OCI-LY1 (cell line): ENCODE measurements at regions not wholly inside any gene's neighbourhood (a gene's known extent, or its start where the extent isn't known, plus 50 kb on each side); places are given as distances from the start of the nearest gene placed in this dataset.

Experiments used
- H2AFZ ChIP-seq: fragments of 200-600 bp; sonication (generic), shearing (Covaris generic); 2 replicates; pipeline ENCODE4 v1.6.0; 2014; ENCODE audit warnings: antibody characterized with exemption, mild to moderate bottlenecking, low read length
- H3F3A ChIP-seq: fragments of 200-600 bp; sonication (generic), shearing (Covaris generic); 2 replicates; pipeline ENCODE4 v1.6.0; 2014; ENCODE audit warnings: mild to moderate bottlenecking, antibody characterized with exemption, low read length, moderate library complexity; ENCODE audit not compliant: insufficient read depth
- H3K27ac ChIP-seq: fragments of 200-600 bp; sonication (generic); 2 replicates; pipeline ENCODE4 v1.5.1; 2014; ENCODE audit warnings: low read length, mixed run types, mild to moderate bottlenecking, low read depth; ENCODE audit not compliant: poor library complexity, severe bottlenecking
- H3K27me3 ChIP-seq: fragments of 200-600 bp; sonication (generic); 2 replicates; pipeline ENCODE4 v1.6.0; 2014; ENCODE audit warnings: antibody characterized with exemption, mild to moderate bottlenecking, low read length, moderate library complexity; ENCODE audit not compliant: insufficient read depth
- H3K36me3 ChIP-seq: fragments of 200-600 bp; sonication (generic); 2 replicates; pipeline ENCODE4 v1.6.1; 2014; ENCODE audit warnings: mild to moderate bottlenecking, antibody characterized with exemption, low read length, moderate library complexity, mixed read lengths; ENCODE audit not compliant: insufficient read depth
- H3K4me1 ChIP-seq: fragments of 200-600 bp; sonication (generic); 2 replicates; pipeline ENCODE4 v1.5.1; 2014; ENCODE audit warnings: mild to moderate bottlenecking, low read length, moderate library complexity; ENCODE audit not compliant: insufficient read depth, severe bottlenecking
- H3K4me2 ChIP-seq: fragments of 200-600 bp; sonication (generic), shearing (Covaris generic); 2 replicates; pipeline ENCODE4 v1.6.1; 2014; ENCODE audit warnings: low read length
- H3K4me3 ChIP-seq: fragments of 200-600 bp; sonication (generic); 2 replicates; pipeline ENCODE4 v1.5.1; 2014; ENCODE audit warnings: low read length, low read depth, mild to moderate bottlenecking, mixed read lengths; ENCODE audit not compliant: poor library complexity, severe bottlenecking
- H3K79me2 ChIP-seq: fragments of 200-600 bp; shearing (Covaris generic); 2 replicates; pipeline ENCODE4 v1.6.1; 2016; ENCODE audit warnings: mixed run types, low read length, mixed read lengths; ENCODE audit not compliant: insufficient read depth
- H3K9ac ChIP-seq: fragments of 200-600 bp; sonication (generic), shearing (Covaris generic); 2 replicates; pipeline ENCODE4 v1.6.1; 2014; ENCODE audit warnings: mild to moderate bottlenecking, low read length, mixed read lengths
- H3K9me2 ChIP-seq: fragments of 200-600 bp; sonication (generic), shearing (Covaris generic); 2 replicates; pipeline ENCODE4 v1.6.1; 2014; ENCODE audit warnings: low read depth, mild to moderate bottlenecking, low read length, mixed read lengths
- H3K9me3 ChIP-seq: fragments of 200-600 bp; shearing (Covaris generic); 2 replicates; pipeline ENCODE4 v1.6.1; 2014; ENCODE audit warnings: low read length, mixed read lengths
- H4K20me1 ChIP-seq: fragments of 200-600 bp; sonication (generic), shearing (Covaris generic); 2 replicates; pipeline ENCODE4 v1.6.0; 2016; ENCODE audit warnings: mild to moderate bottlenecking, low read length; ENCODE audit not compliant: insufficient read depth
- CTCF ChIP-seq: fragments of 200-600 bp; sonication (generic), shearing (Covaris generic); IDR thresholded peaks from 2 replicates; pipeline ENCODE4 v1.5.1; 2017; ENCODE audit warnings: mild to moderate bottlenecking, antibody characterized with exemption, low read length, moderate library complexity, mixed read lengths
- EZH2 ChIP-seq: fragments of 200-600 bp; sonication (generic), shearing (Covaris generic); IDR thresholded peaks from 2 replicates; pipeline ENCODE4 v1.8.0; 2017; ENCODE audit warnings: borderline replicate concordance, mixed run types, mild to moderate bottlenecking, antibody characterized with exemption, low read length, moderate library complexity, mixed read lengths

DNA sequence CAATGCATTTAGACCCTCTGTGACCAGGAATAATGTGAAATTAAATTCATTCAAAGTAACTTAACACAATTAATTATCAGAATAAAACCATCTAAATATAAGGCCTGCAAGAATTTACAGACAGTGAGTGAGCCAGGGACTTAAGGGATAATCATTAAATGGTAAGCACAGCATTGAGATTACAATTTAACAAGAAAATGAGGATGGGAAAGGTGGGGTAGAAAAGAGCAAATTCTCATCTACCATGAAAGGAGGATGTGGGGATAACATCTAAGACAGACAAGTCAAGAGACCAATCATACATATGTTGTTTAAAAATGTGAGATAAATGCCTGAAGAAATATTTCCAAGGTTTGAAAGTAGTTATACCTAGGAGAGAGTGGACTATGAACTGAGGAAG is 259.3 kb upstream of the NT5C1B start:
- Histone ChIP-seq H3K9ac (no peak overlapping the region), H3K4me3 (no peak overlapping the region), H3K27ac (no peak overlapping the region), H3F3A (no peaks in the 10 kb centered on the region), H3K4me1 (no peaks in the 10 kb centered on the region), H3K9me3 (no peaks in the 10 kb centered on the region), H3K36me3 (no peaks in the 10 kb centered on the region), H3K9me2 (no peaks in the 10 kb centered on the region), H2AFZ (no peak overlapping the region), H3K27me3 (no peaks in the 10 kb centered on the region), H4K20me1 (no peaks in the 10 kb centered on the region), H3K79me2 (no peaks in the 10 kb centered on the region), H3K4me2 (no peak overlapping the region)
- TF ChIP-seq CTCF (no peak), EZH2 (no peak)

- Histone ChIP-seq H3K27me3 (no peaks in the 10 kb centered on the region), H3K9me2 (no peaks in the 10 kb centered on the region), H3K4me1 (no peaks in the 10 kb centered on the region), H3K36me3 (no peaks in the 10 kb centered on the region), H2AFZ (no peak overlapping the region), H4K20me1 (no peaks in the 10 kb centered on the region), H3F3A (no peaks in the 10 kb centered on the region), H3K27ac (no peak overlapping the region), H3K4me2 (no peak overlapping the region), H3K79me2 (no peaks in the 10 kb centered on the region), H3K4me3 (no peak overlapping the region), H3K9ac (no peak overlapping the region), H3K9me3 (no peaks in the 10 kb centered on the region)
- no peak for TF ChIP-seq CTCF
- TF ChIP-seq EZH2 = no peak
Observed at GRCh38 chr2:18845854-18846445, 256.6 kb upstream of the NT5C1B start.

GRCh38 chr2:18842836-18843235 is 253.5 kb upstream of the NT5C1B start:
- no peaks in the 10 kb centered on the region for H3K9me3 ChIP-seq
- H3F3A ChIP-seq = no peaks in the 10 kb centered on the region
- TF ChIP-seq EZH2 (no peak), CTCF (no peak)
- H4K20me1 ChIP-seq = no peaks in the 10 kb centered on the region
- H3K4me2 ChIP-seq = no peak overlapping the region
- H3K9ac ChIP-seq = no peak overlapping the region
- H3K36me3 ChIP-seq = no peaks in the 10 kb centered on the region
- no peaks in the 10 kb centered on the region for H3K9me2 ChIP-seq
- H3K27me3 ChIP-seq = no peaks in the 10 kb centered on the region
- no peak overlapping the region for H3K4me3 ChIP-seq
- no peaks in the 10 kb centered on the region for H3K79me2 ChIP-seq
- no peak overlapping the region for H2AFZ ChIP-seq
- H3K27ac ChIP-seq = no peak overlapping the region
- no peaks in the 10 kb centered on the region for H3K4me1 ChIP-seq
